ENCODE measurements at regions not wholly inside any gene's neighbourhood (a gene's known extent, or its start where the extent isn't known, plus 50 kb on each side); places are given as distances from the start of the nearest gene placed in this dataset.

DNA sequence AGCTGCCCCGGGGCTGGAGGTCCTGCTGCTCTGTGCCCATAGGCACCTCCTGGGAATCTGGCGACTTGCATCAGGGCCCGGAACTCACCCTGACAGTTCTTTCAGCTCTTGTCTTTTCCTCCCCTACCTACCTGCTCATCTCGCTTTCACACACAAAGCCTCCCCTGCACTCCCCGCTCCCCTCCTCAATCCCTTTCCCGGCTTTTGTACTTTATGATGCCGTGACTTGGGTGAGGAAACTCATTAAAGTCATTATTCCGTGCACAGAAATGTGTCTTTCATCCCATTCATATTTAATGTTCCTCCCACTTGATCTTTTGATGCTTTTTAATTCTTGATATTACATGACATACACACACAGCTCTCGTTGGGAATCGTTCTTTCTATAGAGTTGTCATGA, 218.6 kb downstream of the RPS24 start:
- H3K9me3 ChIP-seq, result no peaks in the 10 kb centered on the region
- no peaks in the 10 kb centered on the region for H3K36me3 ChIP-seq
- no peaks in the 10 kb centered on the region for H3K27me3 ChIP-seq
- H3K27ac ChIP-seq, result no peak overlapping the region
- WGBS, 2 donors, result 92 to 96% methylated on average over 10 of the region's 10 CpGs
- H3K4me3 ChIP-seq (replicated peaks in 1 of 3), result no peak overlapping the region
- H3K4me1 ChIP-seq, result peaks cover 21 to 26% of the 10 kb centered on the region in 2 donors
- TF ChIP-seq POLR2A (IDR thresholded peaks at IDR 0.05), result no peak
- TF ChIP-seq, protein P1, sequence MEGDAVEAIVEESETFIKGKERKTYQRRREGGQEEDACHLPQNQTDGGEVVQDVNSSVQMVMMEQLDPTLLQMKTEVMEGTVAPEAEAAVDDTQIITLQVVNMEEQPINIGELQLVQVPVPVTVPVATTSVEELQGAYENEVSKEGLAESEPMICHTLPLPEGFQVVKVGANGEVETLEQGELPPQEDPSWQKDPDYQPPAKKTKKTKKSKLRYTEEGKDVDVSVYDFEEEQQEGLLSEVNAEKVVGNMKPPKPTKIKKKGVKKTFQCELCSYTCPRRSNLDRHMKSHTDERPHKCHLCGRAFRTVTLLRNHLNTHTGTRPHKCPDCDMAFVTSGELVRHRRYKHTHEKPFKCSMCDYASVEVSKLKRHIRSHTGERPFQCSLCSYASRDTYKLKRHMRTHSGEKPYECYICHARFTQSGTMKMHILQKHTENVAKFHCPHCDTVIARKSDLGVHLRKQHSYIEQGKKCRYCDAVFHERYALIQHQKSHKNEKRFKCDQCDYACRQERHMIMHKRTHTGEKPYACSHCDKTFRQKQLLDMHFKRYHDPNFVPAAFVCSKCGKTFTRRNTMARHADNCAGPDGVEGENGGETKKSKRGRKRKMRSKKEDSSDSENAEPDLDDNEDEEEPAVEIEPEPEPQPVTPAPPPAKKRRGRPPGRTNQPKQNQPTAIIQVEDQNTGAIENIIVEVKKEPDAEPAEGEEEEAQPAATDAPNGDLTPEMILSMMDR (IDR thresholded peaks at IDR 0.05), result no peak
- intact Hi-C loops (cut with DNase I), result no loop called here
- no peak for DNase-seq

DNA sequence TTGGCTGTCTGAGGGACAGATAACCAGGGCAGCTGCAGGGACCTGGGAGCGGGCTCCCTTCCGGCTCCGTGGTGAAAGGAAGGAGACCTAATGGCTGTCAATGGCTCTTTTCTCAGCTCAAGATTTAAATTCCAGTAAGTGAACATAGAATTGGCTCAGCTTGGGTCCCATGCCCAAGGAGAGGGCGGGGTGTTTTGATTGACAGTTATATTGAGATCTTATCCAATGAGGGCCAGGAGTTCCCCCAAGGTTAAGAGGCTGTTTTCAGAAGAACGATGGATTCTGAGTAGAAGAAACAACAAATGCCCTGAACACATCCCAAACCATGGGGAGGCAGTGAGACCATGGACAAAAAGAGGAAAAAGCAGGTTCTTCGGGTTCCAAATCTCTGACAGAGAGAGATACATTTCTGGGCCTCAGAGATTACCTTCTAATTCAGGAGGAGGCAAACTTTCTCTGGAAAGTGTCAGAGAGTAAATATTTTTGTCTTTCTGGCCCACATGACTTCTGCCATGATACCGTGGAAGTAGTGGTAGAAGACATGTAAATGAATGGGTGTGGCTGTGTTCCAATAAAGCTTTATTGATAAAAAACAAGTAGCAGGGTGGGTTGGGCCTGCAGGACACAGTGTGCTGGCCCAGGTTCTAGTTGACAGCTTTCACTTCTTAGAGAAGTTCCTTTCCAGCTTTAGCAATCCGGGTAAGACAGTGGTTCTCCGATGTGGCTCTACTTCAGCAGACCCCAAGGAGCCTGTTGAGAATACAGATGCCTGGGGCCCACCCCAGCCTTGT, 219.6 kb downstream of the RPS24 start:
- H3K36me3 ChIP-seq, result no peaks in the 10 kb centered on the region
- H3K4me1 ChIP-seq, result peaks cover 21 to 35% of the 10 kb centered on the region in 2 donors
- no peaks in the 10 kb centered on the region for H3K27me3 ChIP-seq
- intact Hi-C loops (cut with DNase I), result no loop called here
- H3K4me3 ChIP-seq (replicated peaks in 1 of 3), result no peak overlapping the region
- TF ChIP-seq, protein P1 (IDR thresholded peaks at IDR 0.05), result no peak
- no peak for TF ChIP-seq POLR2A (IDR thresholded peaks at IDR 0.05)
- WGBS, 2 donors, result 75 to 90% methylated on average over 9 of the region's 9 CpGs
- no peaks in the 10 kb centered on the region for H3K9me3 ChIP-seq
- no peak for DNase-seq
- no peak overlapping the region for H3K27ac ChIP-seq

DNA sequence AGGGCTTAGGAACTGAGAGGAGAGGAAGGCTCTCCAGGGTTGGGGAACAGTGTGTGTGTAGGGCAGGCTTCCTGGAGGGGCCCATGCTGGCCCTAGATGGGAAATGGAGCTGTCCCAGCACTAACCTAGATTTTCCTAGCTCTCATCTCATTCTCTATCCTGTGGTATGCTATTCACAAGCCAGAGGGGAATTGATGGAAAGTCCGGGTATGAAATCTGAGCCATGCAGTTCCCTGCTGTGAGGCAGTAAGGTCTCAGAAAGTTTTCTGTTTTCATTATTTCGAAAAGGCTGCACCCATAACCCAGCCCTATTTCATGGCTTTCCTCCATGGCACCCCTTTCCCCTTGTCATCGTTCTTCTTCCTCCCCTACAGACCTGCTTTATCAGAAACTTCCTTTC, 220.3 kb downstream of the RPS24 start:
- WGBS, 2 donors, result 76 to 77% methylated on average over 3 of the region's 3 CpGs
- intact Hi-C loops (cut with DNase I), result no loop called here
- no peaks in the 10 kb centered on the region for H3K36me3 ChIP-seq
- no peak overlapping the region for H3K27ac ChIP-seq
- H3K9me3 ChIP-seq, result no peaks in the 10 kb centered on the region
- no peaks in the 10 kb centered on the region for H3K27me3 ChIP-seq
- DNase-seq, result no peak
- TF ChIP-seq, protein P1 (IDR thresholded peaks at IDR 0.05), result no peak
- peaks cover 27 to 41% of the 10 kb centered on the region in 2 donors for H3K4me1 ChIP-seq
- no peak overlapping the region for H3K4me3 ChIP-seq (replicated peaks in 1 of 3)

DNA sequence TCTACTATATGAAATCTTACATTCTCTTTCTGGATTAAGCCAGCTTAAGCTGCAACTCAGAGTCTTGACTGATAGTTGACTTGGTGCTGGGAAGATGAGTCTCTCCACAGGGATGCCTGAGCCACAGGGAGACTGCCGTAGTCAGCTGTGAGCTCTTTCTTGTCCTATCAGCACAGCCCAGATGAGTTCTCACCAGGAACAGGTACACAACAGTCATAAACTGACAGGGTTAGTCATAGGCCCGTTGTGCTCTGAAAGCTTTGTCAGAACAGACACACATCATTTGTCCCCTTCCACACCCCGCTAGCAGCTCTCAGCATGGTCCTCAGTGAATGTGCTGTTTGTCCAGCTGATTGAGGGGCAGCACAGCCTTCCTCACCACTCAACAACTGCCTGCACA, 221.6 kb downstream of the RPS24 start:
- no peak for DNase-seq
- no peaks in the 10 kb centered on the region for H3K27me3 ChIP-seq
- no peak overlapping the region for H3K4me3 ChIP-seq (replicated peaks in 1 of 3)
- H3K4me1 ChIP-seq, result peaks cover 29 to 46% of the 10 kb centered on the region in 2 donors
- TF ChIP-seq, protein P1 (IDR thresholded peaks at IDR 0.05), result no peak
- TF ChIP-seq POLR2A (IDR thresholded peaks at IDR 0.05), result no peak
- 81 to 86% methylated on average over 3 of the region's 3 CpGs for WGBS, 2 donors
- no peaks in the 10 kb centered on the region for H3K36me3 ChIP-seq
- intact Hi-C loops (cut with DNase I), result no loop called here
- H3K27ac ChIP-seq, result peak overlapping the region; percentile 59 to 65 (median 65)
- H3K9me3 ChIP-seq, result no peaks in the 10 kb centered on the region

DNA sequence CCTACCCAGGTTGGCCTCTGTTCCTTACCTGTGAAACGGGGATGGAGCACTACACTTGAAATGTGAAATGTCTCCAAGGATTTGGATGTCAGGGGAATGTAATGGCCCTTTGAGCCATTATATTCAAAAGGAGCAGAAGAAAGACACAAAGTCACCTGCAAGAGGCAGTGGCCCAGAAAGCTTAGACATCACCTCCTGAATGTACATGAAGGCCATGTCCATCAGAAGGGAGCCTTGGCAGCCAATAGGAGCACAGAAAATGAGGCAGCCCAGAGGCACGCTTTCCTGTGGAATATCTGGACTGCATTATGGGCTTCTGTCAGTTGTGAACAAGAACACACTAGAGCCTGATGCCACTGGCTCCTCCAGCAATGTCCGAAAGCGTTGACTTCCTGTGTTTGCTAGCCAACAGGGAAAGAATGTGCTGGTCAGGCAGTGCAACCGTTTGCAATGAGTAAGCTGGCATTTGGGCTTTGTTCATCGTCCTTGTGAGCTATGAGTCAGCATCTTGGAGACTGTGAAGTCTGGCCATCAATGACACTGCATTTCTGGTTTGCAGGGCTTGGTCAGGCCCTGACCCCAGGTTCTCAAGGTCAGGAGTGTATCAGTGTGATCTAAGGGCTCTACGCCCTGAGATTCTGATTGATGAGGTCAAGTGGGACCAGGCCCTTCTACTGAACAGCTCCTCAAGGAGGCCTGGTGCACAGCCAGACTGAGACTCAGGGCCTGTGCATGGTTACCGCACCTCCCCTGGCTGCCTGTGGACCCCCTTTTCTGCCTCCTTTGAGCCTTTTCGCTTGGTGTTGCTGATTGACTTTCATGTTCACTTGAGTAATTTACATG, 222.4 kb downstream of the RPS24 start:
- Histone ChIP-seq H3K4me3 (replicated peaks in 1 of 3) (no peak overlapping the region), H3K27ac (peak overlapping the region; percentile 65 to 70 (median 65)), H3K9me3 (no peaks in the 10 kb centered on the region), H3K4me1 (peaks cover 31 to 52% of the 10 kb centered on the region in 2 donors), H3K27me3 (no peaks in the 10 kb centered on the region), H3K36me3 (no peaks in the 10 kb centered on the region)
- TF ChIP-seq, protein P1 (IDR thresholded peaks at IDR 0.05), result no peak
- peak in 1 of 2 donors; percentile 25 for TF ChIP-seq POLR2A (IDR thresholded peaks at IDR 0.05)
- DNase-seq, result peak; percentile 84 to 86
- intact Hi-C loops (cut with DNase I), result no loop called here
- 53 to 54% methylated on average over 9 of the region's 9 CpGs for WGBS, 2 donors

Data from thyroid gland (tissue), 4 donors.